COLO668 (cell line): ENCODE measurements at regions not wholly inside any gene's neighbourhood (a gene's known extent, or its start where the extent isn't known, plus 50 kb on each side); places are given as distances from the start of the nearest gene placed in this dataset.
"Not testable (repeated sequence)": the region's sequence is repeated elsewhere in the genome, so short reads cannot be mapped to it uniquely, and the experiment has no call there.

Experiments
- DNase-seq: peaks from one replicate; lab custom pipeline; 2025; ENCODE audit not compliant: unreplicated experiment; lab: John Stamatoyannopoulos, UW

GRCh38 chr4:143819029-143819428, 86.3 kb downstream of the GYPE start:
- DNase-seq: no peak

GRCh38 chr4:143817866-143818265, 87.5 kb downstream of the GYPE start:
- not testable (repeated sequence) for DNase-seq

- not testable (repeated sequence) for DNase-seq
Observed at GRCh38 chr4:143815375-143815774, 90.0 kb downstream of the GYPE start.

- DNase-seq: not testable (repeated sequence)
Observed at GRCh38 chr4:143813431-143814154, 91.8 kb downstream of the GYPE start.

- DNase-seq: not testable (repeated sequence)
Observed at GRCh38 chr4:143791693-143792092, 91.2 kb upstream of the FREM3 start.

GRCh38 chr4:143790425-143790824, 90.0 kb upstream of the FREM3 start:
- not testable (repeated sequence) for DNase-seq

- not testable (repeated sequence) for DNase-seq
Observed at GRCh38 chr4:143789618-143790017, 89.1 kb upstream of the FREM3 start.

GRCh38 chr4:143784567-143784966, 84.1 kb upstream of the FREM3 start:
- DNase-seq: no peak

GRCh38 chr4:143782521-143782920, 82.0 kb upstream of the FREM3 start:
- DNase-seq: no peak

GRCh38 chr4:143773998-143774895, 73.8 kb upstream of the FREM3 start:
- peak; percentile 32 for DNase-seq

GRCh38 chr4:143771269-143771668, 70.8 kb upstream of the FREM3 start:
- DNase-seq: no peak

- no peak for DNase-seq
Observed at GRCh38 chr4:143768007-143768591, 67.6 kb upstream of the FREM3 start.

- DNase-seq: no peak
Observed at GRCh38 chr4:143763587-143763986, 63.1 kb upstream of the FREM3 start.

- no peak for DNase-seq
Observed at GRCh38 chr4:143762511-143762910, 62.0 kb upstream of the FREM3 start.
